Activated CD4-positive, alpha-beta T cell treated with anti-CD3 and anti-CD28 coated beads, Interleukin-2, Interleukin-4, amounts not matched to agents 100 ng/mL and 50 ng/mL, durations not matched to agents 16 hours and 8 hours (primary cell): ENCODE measurements at regions not wholly inside any gene's neighbourhood (a gene's known extent, or its start where the extent isn't known, plus 50 kb on each side); places are given as distances from the start of the nearest gene placed in this dataset.

ENCODE experiments used
- DNase-seq: peaks from one replicate; pipeline ENCODE4 v3.0.0-alpha.2; 2020; ENCODE audit warnings: low spot score

- no peak for DNase-seq
Observed at GRCh38 chr11:70930215-70930614, 322.2 kb downstream of the SHANK2 start.

DNA sequence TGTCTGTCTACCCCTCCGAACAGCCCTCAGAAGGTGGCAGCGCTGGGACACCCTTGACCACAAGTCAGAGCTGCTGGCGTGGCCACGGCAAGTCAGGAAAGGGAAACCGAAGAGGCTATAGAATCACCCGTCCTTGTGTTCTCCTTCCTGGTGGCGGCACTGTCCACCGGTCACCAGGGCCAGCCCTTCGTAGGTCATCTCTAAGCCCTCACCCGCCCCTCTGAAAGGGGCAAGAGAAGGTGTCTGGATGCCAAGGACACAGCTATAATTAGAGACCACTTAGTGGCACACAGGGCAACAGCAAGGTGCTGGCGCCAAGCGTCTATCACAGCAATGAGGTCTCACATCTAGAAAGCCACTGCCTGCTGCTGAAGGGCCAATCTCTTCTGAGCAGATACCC, 320.9 kb downstream of the SHANK2 start:
- DNase-seq: no peak

DNA sequence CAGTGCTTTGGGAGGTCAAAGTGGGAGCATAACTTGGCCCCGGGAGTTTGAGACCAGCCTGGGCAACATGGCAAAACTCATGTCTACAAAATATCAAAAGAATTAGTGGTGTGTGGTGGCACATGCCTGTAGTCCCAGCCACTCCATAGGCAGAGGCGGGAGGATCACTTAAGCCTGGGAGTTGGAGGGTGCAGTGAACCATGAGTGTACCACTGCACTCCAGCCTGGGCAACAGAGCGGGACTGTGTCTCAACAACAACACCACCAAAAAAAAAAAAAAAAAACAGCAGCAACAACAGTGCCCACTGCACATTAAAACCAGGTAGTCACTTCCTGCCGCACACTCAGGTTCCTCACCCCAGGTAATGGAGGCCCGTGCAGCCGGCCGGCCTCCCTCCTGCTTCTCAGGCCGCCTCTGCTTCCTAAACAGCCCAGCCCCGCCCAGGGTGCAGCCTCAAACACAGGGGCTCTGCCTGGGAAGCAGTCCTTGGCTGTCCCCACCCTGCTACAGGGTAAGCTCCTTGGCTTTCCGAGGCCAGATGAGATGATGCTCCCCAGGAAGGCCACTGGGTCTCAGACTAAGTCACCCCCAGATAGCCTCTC, 318.3 kb downstream of the SHANK2 start:
- no peak for DNase-seq

DNA sequence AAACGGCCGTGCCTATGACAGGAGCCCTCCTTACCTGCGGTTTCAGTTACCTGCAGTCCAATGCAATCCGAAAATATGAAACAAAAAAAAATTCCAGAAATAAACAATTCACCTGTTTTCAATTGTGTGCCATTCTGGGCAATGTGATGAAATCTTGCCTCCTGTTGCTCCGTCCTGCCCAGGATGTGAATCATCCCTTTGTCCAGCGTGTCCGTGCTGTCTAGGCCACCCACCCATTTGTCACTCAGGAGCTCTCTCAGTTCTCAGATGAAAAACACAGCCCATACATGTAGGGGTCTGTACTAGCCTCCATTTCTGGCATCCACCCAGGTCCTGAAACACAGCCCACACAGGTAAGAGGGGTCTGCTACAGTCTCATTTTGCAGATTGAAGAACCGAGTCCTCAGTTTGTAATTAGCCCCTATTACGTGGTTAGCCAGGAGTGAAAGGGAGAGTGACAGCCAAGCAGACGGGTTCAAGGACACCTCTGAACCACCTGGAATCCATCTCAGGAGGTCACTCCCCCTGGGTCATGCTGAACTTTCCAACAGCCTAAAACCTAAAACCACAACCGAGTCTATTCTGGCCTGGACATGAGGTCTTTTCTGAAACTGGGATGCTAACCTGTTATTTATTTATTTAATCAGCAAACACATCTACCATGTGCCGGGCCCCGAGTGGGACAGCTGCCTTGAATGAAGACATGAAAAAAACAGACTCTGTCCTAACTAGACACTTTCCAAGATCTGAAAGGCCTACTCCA, 317.2 kb downstream of the SHANK2 start:
- no peak for DNase-seq

DNA sequence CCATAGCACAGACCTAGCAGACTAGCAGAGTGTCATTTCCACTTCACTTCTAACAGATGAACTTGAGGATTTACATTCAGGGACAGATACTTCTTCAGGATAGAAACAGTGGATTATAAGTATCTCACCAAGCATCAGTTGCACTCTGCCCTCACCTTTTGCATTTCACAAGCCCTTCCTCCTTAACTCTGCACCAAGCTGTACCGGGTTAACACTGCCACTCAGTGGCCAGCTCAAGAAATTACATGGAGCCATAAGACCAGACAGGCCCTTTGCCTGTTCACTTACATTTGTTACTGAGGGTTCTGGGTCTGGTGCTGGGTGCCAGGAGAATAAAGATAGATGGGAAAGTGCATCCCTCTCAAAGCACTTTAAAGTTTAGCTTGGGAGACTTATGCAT, 309.8 kb downstream of the SHANK2 start:
- peak; percentile 7 for DNase-seq

GRCh38 chr11:70944141-70944540, 308.2 kb downstream of the SHANK2 start:
- no peak for DNase-seq

GRCh38 chr11:70944636-70945035, 307.7 kb downstream of the SHANK2 start:
- no peak for DNase-seq

GRCh38 chr11:70948398-70948797, 304.0 kb downstream of the SHANK2 start:
- DNase-seq: no peak

- no peak for DNase-seq
Observed at GRCh38 chr11:70948855-70949531, 303.4 kb downstream of the SHANK2 start.

DNA sequence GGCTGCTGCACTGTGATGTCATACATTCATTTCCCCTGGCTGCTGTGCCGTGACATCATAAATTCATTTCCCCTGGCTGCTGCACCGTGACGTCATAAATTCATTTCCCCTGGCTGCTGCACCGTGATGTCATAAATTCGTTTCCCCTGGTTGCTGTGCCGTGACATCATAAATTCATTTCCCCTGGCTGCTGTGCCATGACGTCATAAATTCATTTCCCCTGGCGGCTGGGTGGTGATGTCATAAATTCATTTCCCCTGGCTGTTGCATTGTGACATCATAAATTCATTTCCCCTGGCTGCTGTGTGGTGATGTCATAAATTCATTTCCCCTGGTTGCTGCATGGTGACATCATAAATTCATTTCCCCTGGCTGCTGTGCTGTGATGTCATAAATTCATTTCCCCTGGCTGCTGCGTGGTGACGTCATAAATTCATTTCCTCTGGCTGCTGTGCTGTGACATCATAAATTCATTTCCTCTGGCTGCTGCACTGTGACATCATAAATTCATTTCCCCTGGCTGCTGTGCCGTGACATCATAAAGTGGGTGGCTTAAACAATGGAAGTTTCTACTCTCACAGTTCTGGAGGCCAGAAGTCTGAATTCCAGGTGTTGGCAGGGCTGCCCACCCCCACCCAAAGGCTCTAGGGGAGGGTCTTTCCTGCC, 301.1 kb downstream of the SHANK2 start:
- no peak for DNase-seq

DNA sequence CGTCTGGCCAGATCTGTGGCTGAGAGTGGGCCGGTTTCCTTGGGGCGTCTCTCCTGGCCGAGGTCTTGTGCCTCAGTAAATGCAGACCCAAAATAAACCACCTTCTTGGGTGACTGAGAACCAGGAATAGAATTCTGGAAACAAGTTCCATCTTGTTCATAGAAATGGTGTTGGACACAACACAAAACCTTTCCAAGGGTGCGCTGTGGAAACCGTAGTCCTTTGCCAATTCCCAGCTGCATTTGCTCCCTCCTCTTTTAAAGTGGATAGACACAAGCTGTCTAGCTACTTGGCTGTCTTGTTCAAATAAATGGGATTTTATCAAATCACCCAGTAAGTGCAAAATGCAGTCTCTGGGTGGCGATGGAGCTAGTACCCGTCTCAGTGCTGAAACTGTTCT, 300.2 kb downstream of the SHANK2 start:
- no peak for DNase-seq

- DNase-seq: no peak
Observed at GRCh38 chr11:70953720-70954119, 298.7 kb downstream of the SHANK2 start.

DNA sequence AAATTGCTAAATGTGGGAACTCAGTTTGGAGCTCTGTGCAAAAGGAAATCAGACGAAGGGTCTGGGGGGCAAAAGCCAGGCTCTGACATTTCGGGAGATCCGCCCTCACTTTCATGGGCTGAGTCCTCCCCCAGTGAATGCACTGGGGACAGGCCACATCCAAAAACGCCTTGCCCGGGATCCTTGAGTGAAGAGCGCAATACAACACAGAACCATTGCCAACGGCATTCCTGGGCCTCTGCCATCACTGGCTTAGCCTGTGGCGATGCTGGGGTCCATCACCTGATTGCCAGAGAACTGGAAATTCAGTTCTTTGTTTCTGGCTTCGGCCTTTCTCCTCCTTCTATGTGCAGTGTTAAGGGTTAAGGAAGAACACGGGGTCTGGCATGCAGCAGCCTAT, 297.9 kb downstream of the SHANK2 start:
- no peak for DNase-seq
